ENCODE measurements at regions not wholly inside any gene's neighbourhood (a gene's known extent, or its start where the extent isn't known, plus 50 kb on each side); places are given as distances from the start of the nearest gene placed in this dataset.

DNA sequence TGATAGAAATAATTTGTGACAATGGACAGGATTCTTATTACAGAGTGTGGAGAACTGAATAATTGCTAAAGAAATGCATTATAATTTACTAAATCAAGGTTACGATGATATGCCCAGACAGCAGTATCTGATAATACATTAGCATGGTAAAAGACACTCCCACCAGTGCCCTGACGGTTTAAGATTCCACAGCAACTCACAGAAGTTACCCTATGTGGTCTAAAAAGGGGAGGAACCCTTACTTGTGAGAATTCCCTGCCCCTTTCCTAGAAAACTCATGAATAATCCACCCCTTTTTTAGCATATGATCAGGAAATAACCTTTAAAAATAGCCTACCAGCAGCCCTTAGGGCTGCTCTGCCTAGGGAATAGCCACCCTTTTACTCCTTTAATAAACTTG, 244.7 kb upstream of the SLC24A2 start:
- Histone ChIP-seq H3K4me1 (no peaks in the 10 kb centered on the region), H3K4me2 (no peak overlapping the region), H3K4me3 (no peak overlapping the region), H3K9me3 (no peaks in the 10 kb centered on the region), H3K27ac (no peak overlapping the region)
- TF ChIP-seq CBX2 (IDR thresholded peaks at IDR 0.05; ENCODE audit: borderline replicate concordance, low read depth) (no peak), MAFK (IDR thresholded peaks at IDR 0.05; ENCODE audit: partially characterized antibody) (no peak), HOXB5 (CRISPR knock-in tag; IDR thresholded peaks at IDR 0.05) (no peak), NFE2L2 (conservative IDR thresholded peaks at IDR 0.05; ENCODE audit: low read length) (no peak), FOSL2 (IDR thresholded peaks at IDR 0.05) (no peak), FOSL2 (CRISPR knock-in tag; IDR thresholded peaks at IDR 0.05) (no peak), SMC3 (IDR thresholded peaks at IDR 0.05) (no peak), TFCP2L1 (CRISPR knock-in tag; IDR thresholded peaks at IDR 0.05) (no peak), EHMT2 (IDR thresholded peaks at IDR 0.05; ENCODE audit: low read depth) (no peak), TP53 (CRISPR knock-in tag; IDR thresholded peaks at IDR 0.05) (no peak), ZC3H11A (IDR thresholded peaks at IDR 0.05) (no peak), PHF8 (IDR thresholded peaks at IDR 0.05; ENCODE audit: borderline replicate concordance, low read depth) (no peak), RAD21 (conservative IDR thresholded peaks at IDR 0.05 in 1 of 2, IDR thresholded peaks at IDR 0.05 in 1 of 2) (no peak), ZSCAN20 (CRISPR knock-in tag; IDR thresholded peaks at IDR 0.05) (no peak), CBX8 (IDR thresholded peaks at IDR 0.05) (no peak), POLR2A (IDR thresholded peaks at IDR 0.05; ENCODE audit: low read length) (no peak)
- TF ChIP-seq, protein P1, sequence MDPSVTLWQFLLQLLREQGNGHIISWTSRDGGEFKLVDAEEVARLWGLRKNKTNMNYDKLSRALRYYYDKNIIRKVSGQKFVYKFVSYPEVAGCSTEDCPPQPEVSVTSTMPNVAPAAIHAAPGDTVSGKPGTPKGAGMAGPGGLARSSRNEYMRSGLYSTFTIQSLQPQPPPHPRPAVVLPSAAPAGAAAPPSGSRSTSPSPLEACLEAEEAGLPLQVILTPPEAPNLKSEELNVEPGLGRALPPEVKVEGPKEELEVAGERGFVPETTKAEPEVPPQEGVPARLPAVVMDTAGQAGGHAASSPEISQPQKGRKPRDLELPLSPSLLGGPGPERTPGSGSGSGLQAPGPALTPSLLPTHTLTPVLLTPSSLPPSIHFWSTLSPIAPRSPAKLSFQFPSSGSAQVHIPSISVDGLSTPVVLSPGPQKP (IDR thresholded peaks at IDR 0.05; ENCODE audit: low read depth, low read length), result no peak
- TF ChIP-seq, protein P2, sequence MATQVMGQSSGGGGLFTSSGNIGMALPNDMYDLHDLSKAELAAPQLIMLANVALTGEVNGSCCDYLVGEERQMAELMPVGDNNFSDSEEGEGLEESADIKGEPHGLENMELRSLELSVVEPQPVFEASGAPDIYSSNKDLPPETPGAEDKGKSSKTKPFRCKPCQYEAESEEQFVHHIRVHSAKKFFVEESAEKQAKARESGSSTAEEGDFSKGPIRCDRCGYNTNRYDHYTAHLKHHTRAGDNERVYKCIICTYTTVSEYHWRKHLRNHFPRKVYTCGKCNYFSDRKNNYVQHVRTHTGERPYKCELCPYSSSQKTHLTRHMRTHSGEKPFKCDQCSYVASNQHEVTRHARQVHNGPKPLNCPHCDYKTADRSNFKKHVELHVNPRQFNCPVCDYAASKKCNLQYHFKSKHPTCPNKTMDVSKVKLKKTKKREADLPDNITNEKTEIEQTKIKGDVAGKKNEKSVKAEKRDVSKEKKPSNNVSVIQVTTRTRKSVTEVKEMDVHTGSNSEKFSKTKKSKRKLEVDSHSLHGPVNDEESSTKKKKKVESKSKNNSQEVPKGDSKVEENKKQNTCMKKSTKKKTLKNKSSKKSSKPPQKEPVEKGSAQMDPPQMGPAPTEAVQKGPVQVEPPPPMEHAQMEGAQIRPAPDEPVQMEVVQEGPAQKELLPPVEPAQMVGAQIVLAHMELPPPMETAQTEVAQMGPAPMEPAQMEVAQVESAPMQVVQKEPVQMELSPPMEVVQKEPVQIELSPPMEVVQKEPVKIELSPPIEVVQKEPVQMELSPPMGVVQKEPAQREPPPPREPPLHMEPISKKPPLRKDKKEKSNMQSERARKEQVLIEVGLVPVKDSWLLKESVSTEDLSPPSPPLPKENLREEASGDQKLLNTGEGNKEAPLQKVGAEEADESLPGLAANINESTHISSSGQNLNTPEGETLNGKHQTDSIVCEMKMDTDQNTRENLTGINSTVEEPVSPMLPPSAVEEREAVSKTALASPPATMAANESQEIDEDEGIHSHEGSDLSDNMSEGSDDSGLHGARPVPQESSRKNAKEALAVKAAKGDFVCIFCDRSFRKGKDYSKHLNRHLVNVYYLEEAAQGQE (IDR thresholded peaks at IDR 0.05), result no peak
- TF ChIP-seq, protein P3, sequence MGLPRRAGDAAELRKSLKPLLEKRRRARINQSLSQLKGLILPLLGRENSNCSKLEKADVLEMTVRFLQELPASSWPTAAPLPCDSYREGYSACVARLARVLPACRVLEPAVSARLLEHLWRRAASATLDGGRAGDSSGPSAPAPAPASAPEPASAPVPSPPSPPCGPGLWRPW (IDR thresholded peaks at IDR 0.05), result no peak
- TF ChIP-seq, protein P4, sequence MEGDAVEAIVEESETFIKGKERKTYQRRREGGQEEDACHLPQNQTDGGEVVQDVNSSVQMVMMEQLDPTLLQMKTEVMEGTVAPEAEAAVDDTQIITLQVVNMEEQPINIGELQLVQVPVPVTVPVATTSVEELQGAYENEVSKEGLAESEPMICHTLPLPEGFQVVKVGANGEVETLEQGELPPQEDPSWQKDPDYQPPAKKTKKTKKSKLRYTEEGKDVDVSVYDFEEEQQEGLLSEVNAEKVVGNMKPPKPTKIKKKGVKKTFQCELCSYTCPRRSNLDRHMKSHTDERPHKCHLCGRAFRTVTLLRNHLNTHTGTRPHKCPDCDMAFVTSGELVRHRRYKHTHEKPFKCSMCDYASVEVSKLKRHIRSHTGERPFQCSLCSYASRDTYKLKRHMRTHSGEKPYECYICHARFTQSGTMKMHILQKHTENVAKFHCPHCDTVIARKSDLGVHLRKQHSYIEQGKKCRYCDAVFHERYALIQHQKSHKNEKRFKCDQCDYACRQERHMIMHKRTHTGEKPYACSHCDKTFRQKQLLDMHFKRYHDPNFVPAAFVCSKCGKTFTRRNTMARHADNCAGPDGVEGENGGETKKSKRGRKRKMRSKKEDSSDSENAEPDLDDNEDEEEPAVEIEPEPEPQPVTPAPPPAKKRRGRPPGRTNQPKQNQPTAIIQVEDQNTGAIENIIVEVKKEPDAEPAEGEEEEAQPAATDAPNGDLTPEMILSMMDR (IDR thresholded peaks at IDR 0.05), result no peak
- TF ChIP-seq, protein P5, sequence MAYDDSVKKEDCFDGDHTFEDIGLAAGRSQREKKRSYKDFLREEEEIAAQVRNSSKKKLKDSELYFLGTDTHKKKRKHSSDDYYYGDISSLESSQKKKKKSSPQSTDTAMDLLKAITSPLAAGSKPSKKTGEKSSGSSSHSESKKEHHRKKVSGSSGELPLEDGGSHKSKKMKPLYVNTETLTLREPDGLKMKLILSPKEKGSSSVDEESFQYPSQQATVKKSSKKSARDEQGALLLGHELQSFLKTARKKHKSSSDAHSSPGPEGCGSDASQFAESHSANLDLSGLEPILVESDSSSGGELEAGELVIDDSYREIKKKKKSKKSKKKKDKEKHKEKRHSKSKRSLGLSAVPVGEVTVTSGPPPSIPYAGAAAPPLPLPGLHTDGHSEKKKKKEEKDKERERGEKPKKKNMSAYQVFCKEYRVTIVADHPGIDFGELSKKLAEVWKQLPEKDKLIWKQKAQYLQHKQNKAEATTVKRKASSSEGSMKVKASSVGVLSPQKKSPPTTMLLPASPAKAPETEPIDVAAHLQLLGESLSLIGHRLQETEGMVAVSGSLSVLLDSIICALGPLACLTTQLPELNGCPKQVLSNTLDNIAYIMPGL (CRISPR knock-in tag; IDR thresholded peaks at IDR 0.05; ENCODE audit: borderline replicate concordance), result no peak
- DNase-seq (ENCODE audit: low read depth in 1 of 2, low spot score in 1 of 2) (no peak), ATAC-seq (no peak), FAIRE-seq (no peak)
- ChIA-PET CTCF (no interaction called here), POLR2A (no interaction called here)
- 39% methylated on average over 2 of the region's 2 CpGs for WGBS (ENCODE audit: missing lambda C conversion rate)
